ENCODE measurements at regions not wholly inside any gene's neighbourhood (a gene's known extent, or its start where the extent isn't known, plus 50 kb on each side); places are given as distances from the start of the nearest gene placed in this dataset.

- ATAC-seq = no peak
- no peak for TF ChIP-seq CREB5 (CRISPR knock-in tag; IDR thresholded peaks at IDR 0.05; ENCODE audit: low read depth)
Measured at GRCh38 chr7:88450874-88451273, 144.2 kb upstream of the STEAP4 start.

GRCh38 chr7:88449410-88449809, 142.7 kb upstream of the STEAP4 start:
- TF ChIP-seq PPARA (CRISPR knock-in tag; IDR thresholded peaks at IDR 0.05; ENCODE audit: borderline replicate concordance) (no peak), RARB (CRISPR knock-in tag; IDR thresholded peaks at IDR 0.05) (no peak), ZNF8 (CRISPR knock-in tag; IDR thresholded peaks at IDR 0.05) (no peak), POU6F1 (CRISPR knock-in tag; IDR thresholded peaks at IDR 0.05; ENCODE audit: borderline replicate concordance, low read depth) (no peak), OSR1 (CRISPR knock-in tag; IDR thresholded peaks at IDR 0.05) (no peak), ZFP3 (CRISPR knock-in tag; IDR thresholded peaks at IDR 0.05) (no peak), ZNF565 (CRISPR knock-in tag; conservative IDR thresholded peaks at IDR 0.05; ENCODE audit: low read depth) (no peak), ZFP30 (CRISPR knock-in tag; IDR thresholded peaks at IDR 0.05) (no peak), TCF4 (CRISPR knock-in tag; IDR thresholded peaks at IDR 0.05; ENCODE audit: borderline replicate concordance) (no peak), TSHZ2 (CRISPR knock-in tag; IDR thresholded peaks at IDR 0.05) (no peak), GLIS3 (CRISPR knock-in tag; IDR thresholded peaks at IDR 0.05) (no peak), ZNF70 (CRISPR knock-in tag; IDR thresholded peaks at IDR 0.05) (no peak), ZC3H10 (CRISPR knock-in tag; IDR thresholded peaks at IDR 0.05) (no peak)
- ATAC-seq = no peak

GRCh38 chr7:88442413-88442812, 135.7 kb upstream of the STEAP4 start:
- ATAC-seq = no peak
- TF ChIP-seq CSDC2 (CRISPR knock-in tag; IDR thresholded peaks at IDR 0.05) (no peak), ZNF70 (CRISPR knock-in tag; IDR thresholded peaks at IDR 0.05) (no peak), BACH2 (CRISPR knock-in tag; IDR thresholded peaks at IDR 0.05; ENCODE audit: borderline replicate concordance) (no peak), ZC3H10 (CRISPR knock-in tag; IDR thresholded peaks at IDR 0.05) (no peak), TOX (CRISPR knock-in tag; IDR thresholded peaks at IDR 0.05; ENCODE audit: borderline replicate concordance) (no peak), ARNTL (CRISPR knock-in tag; IDR thresholded peaks at IDR 0.05; ENCODE audit: borderline replicate concordance, low read depth) (no peak), ISL1 (CRISPR knock-in tag; IDR thresholded peaks at IDR 0.05) (no peak), PPARA (CRISPR knock-in tag; IDR thresholded peaks at IDR 0.05; ENCODE audit: borderline replicate concordance) (no peak), TCF4 (CRISPR knock-in tag; IDR thresholded peaks at IDR 0.05; ENCODE audit: borderline replicate concordance) (no peak), OSR1 (CRISPR knock-in tag; IDR thresholded peaks at IDR 0.05) (no peak), ZNF565 (CRISPR knock-in tag; conservative IDR thresholded peaks at IDR 0.05; ENCODE audit: low read depth) (no peak), ESRRG (CRISPR knock-in tag; IDR thresholded peaks at IDR 0.05) (no peak), CREB5 (CRISPR knock-in tag; IDR thresholded peaks at IDR 0.05; ENCODE audit: low read depth) (no peak), POU6F1 (CRISPR knock-in tag; IDR thresholded peaks at IDR 0.05; ENCODE audit: borderline replicate concordance, low read depth) (no peak), ZFP30 (CRISPR knock-in tag; IDR thresholded peaks at IDR 0.05) (no peak)

GRCh38 chr7:88437132-88437531, 130.4 kb upstream of the STEAP4 start:
- no peak for ATAC-seq
- TF ChIP-seq PPARA (CRISPR knock-in tag; IDR thresholded peaks at IDR 0.05; ENCODE audit: borderline replicate concordance) = no peak

Data from SK-N-SH treated with all-trans-retinoic acid at 6 μM for 48 hours (cell line).